Activated CD4-positive, alpha-beta T cell treated with anti-CD3 and anti-CD28 coated beads for 36 hours (primary cell): ENCODE measurements at regions not wholly inside any gene's neighbourhood (a gene's known extent, or its start where the extent isn't known, plus 50 kb on each side); places are given as distances from the start of the nearest gene placed in this dataset.

Experiments used
- ATAC-seq: fragments of 200-7000 bp; cut with Tn5 transposase; one replicate; pipeline ENCODE4 v1.10.0; 2021; ENCODE audit warnings: mild to moderate bottlenecking, moderate library complexity
- CTCF ChIA-PET: fragments of 350-600 bp; sonication (Branson Sonifier 250); formaldehyde crosslinking; loops from one replicate; lab custom pipeline; 2021; ENCODE audit warnings: antibody characterized with exemption; lab: Charles Lee
- POLR2A ChIA-PET: fragments of 350-600 bp; sonication (Branson Sonifier 250); formaldehyde crosslinking; loops from one replicate; lab custom pipeline; 2021; ENCODE audit warnings: antibody characterized with exemption, inconsistent platforms; lab: Charles Lee
- DNase-seq: peaks from one replicate; pipeline ENCODE4 v3.0.0-alpha.2; 2020
- H3K27ac Mint-ChIP-seq: one replicate; pipeline ENCODE4 v1.8.0; 2021; ENCODE audit warnings: mixed read lengths
- H3K27me3 Mint-ChIP-seq: one replicate; pipeline ENCODE4 v1.8.0; 2021; ENCODE audit warnings: mixed read lengths
- H3K36me3 Mint-ChIP-seq: one replicate; pipeline ENCODE4 v1.8.0; 2021; ENCODE audit warnings: low read depth, mixed read lengths
- H3K4me1 Mint-ChIP-seq: one replicate; pipeline ENCODE4 v1.8.0; 2021; ENCODE audit warnings: mixed read lengths
- H3K4me3 Mint-ChIP-seq: one replicate; pipeline ENCODE4 v1.8.0; 2021; ENCODE audit warnings: mild to moderate bottlenecking, moderate library complexity, mixed read lengths
- H3K9me3 Mint-ChIP-seq: one replicate; pipeline ENCODE4 v1.8.0; 2021; ENCODE audit warnings: low read depth, mixed read lengths
- intact Hi-C, 2 experiments: fragments of 100-400 bp; cut with DNase I in 1 of 2; cut with micrococcal nuclease in 1 of 2; formaldehyde crosslinking; loops; one replicate each; pipeline versions ENCODE4 v1.14.2 to v1.15.1; 2022 to 2024; cut with DNase I, micrococcal nuclease

DNA sequence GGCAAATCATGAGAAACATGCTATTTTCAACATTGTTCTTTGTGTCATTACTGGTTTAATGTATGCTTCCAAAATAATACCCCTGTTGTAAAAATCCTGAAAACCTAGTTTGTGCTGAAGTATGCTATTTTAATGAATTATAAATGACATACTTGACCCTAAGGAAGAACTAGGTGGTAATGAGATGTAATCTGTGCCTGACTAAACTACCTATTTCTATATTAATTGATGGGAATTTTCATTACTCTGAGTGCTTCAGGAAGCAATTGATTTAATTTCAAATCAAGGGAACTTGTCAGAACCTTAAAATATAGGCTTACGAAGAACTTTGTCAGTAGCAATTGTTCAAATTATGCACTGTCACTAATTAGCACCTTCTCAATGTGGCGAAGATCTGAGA lies 1005.6 kb upstream of the SLC10A2 start:
- intact Hi-C loops: no loop called here
- no peaks in the 10 kb centered on the region for H3K27me3 Mint-ChIP-seq
- H3K27ac Mint-ChIP-seq: no peak overlapping the region
- H3K4me1 Mint-ChIP-seq: no peaks in the 10 kb centered on the region
- H3K4me3 Mint-ChIP-seq: no peak overlapping the region
- H3K9me3 Mint-ChIP-seq: peaks cover 4% of the 10 kb centered on the region
- POLR2A ChIA-PET: no interaction called here
- no peaks in the 10 kb centered on the region for H3K36me3 Mint-ChIP-seq
- CTCF ChIA-PET: no interaction called here
- ATAC-seq (no peak), DNase-seq (no peak)

- DNase-seq (no peak), ATAC-seq (no peak)
- CTCF ChIA-PET: no interaction called here
- Mint-ChIP-seq H3K4me1 (no peaks in the 10 kb centered on the region), H3K27me3 (no peaks in the 10 kb centered on the region), H3K4me3 (no peak overlapping the region), H3K36me3 (no peaks in the 10 kb centered on the region), H3K9me3 (peaks cover 5% of the 10 kb centered on the region), H3K27ac (no peak overlapping the region)
- POLR2A ChIA-PET: no interaction called here
- intact Hi-C loops: no loop called here
These were observed 999.1 kb upstream of the SLC10A2 start for GRCh38 chr13:104065328-104065727.

DNA sequence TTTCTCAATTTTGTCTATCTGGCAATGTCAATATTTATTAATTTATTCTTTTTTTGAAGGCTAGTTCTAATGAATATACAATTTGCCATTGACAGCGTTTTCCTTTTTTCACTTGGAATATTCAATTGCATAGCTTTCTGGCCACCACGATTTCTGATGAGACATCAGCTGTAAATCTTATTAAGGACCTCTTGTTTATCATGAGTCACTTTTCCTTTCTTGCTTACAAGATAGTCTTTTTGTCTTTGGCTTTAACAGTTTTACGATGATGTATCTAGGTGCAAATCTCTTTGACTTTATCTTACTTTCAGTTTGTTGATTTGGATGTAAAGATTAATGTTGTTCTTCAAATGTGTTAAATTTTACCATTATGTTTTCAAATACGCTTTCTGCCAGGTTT lies 991.6 kb upstream of the SLC10A2 start:
- Mint-ChIP-seq H3K4me1 (no peaks in the 10 kb centered on the region), H3K36me3 (no peaks in the 10 kb centered on the region), H3K9me3 (peaks cover 11% of the 10 kb centered on the region), H3K4me3 (no peak overlapping the region), H3K27me3 (no peaks in the 10 kb centered on the region), H3K27ac (no peak overlapping the region)
- DNase-seq (no peak), ATAC-seq (no peak)
- CTCF ChIA-PET: no interaction called here
- POLR2A ChIA-PET: no interaction called here
- intact Hi-C loops: no loop called here

GRCh38 chr13:104045907-104046306 lies 979.7 kb upstream of the SLC10A2 start:
- no peak for ATAC-seq
- intact Hi-C loops: no loop called here
- Mint-ChIP-seq H3K9me3 (no peaks in the 10 kb centered on the region), H3K4me1 (no peaks in the 10 kb centered on the region), H3K36me3 (no peaks in the 10 kb centered on the region), H3K27me3 (no peaks in the 10 kb centered on the region), H3K4me3 (no peak overlapping the region), H3K27ac (no peak overlapping the region)
- ChIA-PET CTCF (no interaction called here), POLR2A (no interaction called here)
- no peak for DNase-seq

GRCh38 chr13:104043184-104043583 lies 977.0 kb upstream of the SLC10A2 start:
- intact Hi-C loops: no loop called here
- Mint-ChIP-seq H3K9me3 (no peaks in the 10 kb centered on the region), H3K27ac (no peak overlapping the region), H3K4me3 (no peak overlapping the region), H3K4me1 (no peaks in the 10 kb centered on the region), H3K27me3 (no peaks in the 10 kb centered on the region), H3K36me3 (no peaks in the 10 kb centered on the region)
- POLR2A ChIA-PET: no interaction called here
- CTCF ChIA-PET: interaction anchor here (1.1 kb wide), 1 partner anchor 14 kb away, joined by 4 read pairs; no protein-coding TSS in a partner anchor
- no peak for ATAC-seq
- no peak for DNase-seq

GRCh38 chr13:104034891-104035290 lies 968.7 kb upstream of the SLC10A2 start:
- no peak overlapping the region for H3K4me3 Mint-ChIP-seq
- H3K27ac Mint-ChIP-seq: no peak overlapping the region
- CTCF ChIA-PET: no interaction called here
- no peaks in the 10 kb centered on the region for H3K36me3 Mint-ChIP-seq
- DNase-seq: no peak
- no peaks in the 10 kb centered on the region for H3K27me3 Mint-ChIP-seq
- no peak for ATAC-seq
- POLR2A ChIA-PET: no interaction called here
- H3K4me1 Mint-ChIP-seq: no peaks in the 10 kb centered on the region
- H3K9me3 Mint-ChIP-seq: peaks cover 5% of the 10 kb centered on the region
- intact Hi-C loops: no loop called here

DNA sequence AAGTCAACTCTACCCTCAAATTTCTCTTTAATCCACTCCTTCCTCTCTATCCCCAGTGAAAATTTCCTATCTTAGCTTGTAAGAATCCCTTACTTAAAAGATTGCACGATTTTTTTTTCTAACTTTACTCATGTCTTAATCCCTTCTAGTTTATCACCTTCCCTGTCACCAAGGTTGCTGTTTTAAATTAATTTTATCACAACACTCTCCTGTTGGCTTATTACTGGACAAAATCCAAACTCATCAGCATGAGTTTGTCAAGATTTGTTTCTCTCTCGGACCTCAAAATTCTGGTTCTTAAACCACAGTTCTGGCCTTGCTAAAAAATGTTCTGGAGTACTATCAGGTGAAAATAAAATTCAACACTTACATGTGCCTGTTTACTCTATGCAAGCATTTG lies 959.1 kb upstream of the SLC10A2 start:
- H3K27me3 Mint-ChIP-seq: no peaks in the 10 kb centered on the region
- ChIA-PET CTCF (no interaction called here), POLR2A (interaction anchor here (0.6 kb wide), 1 partner anchor 1733 kb away, joined by 3 read pairs; no protein-coding TSS in a partner anchor)
- H3K27ac Mint-ChIP-seq: no peak overlapping the region
- H3K4me1 Mint-ChIP-seq: no peaks in the 10 kb centered on the region
- peaks cover 7% of the 10 kb centered on the region for H3K9me3 Mint-ChIP-seq
- intact Hi-C loops: no loop called here
- H3K36me3 Mint-ChIP-seq: no peaks in the 10 kb centered on the region
- H3K4me3 Mint-ChIP-seq: no peak overlapping the region
- ATAC-seq (no peak), DNase-seq (no peak)

GRCh38 chr13:104024416-104025170 lies 958.4 kb upstream of the SLC10A2 start:
- Mint-ChIP-seq H3K9me3 (peaks cover 7% of the 10 kb centered on the region), H3K27ac (no peak overlapping the region), H3K4me1 (no peaks in the 10 kb centered on the region), H3K4me3 (no peak overlapping the region), H3K27me3 (no peaks in the 10 kb centered on the region), H3K36me3 (no peaks in the 10 kb centered on the region)
- ChIA-PET POLR2A (no interaction called here), CTCF (no interaction called here)
- no peak for ATAC-seq
- DNase-seq: no peak
- intact Hi-C loops: no loop called here

DNA sequence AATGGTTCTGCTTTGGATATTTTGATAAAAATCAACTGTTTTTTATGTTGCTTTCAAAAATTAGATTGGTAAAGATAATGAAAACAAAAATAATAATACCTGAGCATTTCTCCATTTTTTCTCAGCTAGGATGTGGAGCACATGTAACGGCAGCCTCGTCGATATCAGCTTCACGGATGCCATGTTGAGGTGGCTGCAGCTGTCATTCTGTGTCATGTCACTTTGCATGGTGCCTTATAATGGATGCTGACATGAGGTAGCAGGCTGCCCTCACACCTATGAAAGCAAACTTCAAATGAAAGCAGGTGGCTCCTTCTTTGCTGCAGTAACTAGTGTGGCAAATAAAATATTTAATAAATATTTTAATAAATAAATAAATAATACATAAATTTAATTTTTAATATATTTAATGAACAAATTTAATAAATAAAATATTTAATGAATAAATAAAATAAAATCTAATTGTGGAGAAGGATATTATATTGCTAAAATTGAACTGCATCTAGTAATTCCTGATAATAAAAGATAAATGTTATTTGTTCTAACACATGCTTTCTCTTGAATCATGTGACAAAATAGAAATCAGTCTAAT lies 955.7 kb upstream of the SLC10A2 start:
- no peaks in the 10 kb centered on the region for H3K27me3 Mint-ChIP-seq
- no peak overlapping the region for H3K4me3 Mint-ChIP-seq
- no peaks in the 10 kb centered on the region for H3K4me1 Mint-ChIP-seq
- ChIA-PET POLR2A (no interaction called here), CTCF (no interaction called here)
- DNase-seq (no peak), ATAC-seq (no peak)
- no peak overlapping the region for H3K27ac Mint-ChIP-seq
- intact Hi-C loops: no loop called here
- peaks cover 7% of the 10 kb centered on the region for H3K9me3 Mint-ChIP-seq
- no peaks in the 10 kb centered on the region for H3K36me3 Mint-ChIP-seq

DNA sequence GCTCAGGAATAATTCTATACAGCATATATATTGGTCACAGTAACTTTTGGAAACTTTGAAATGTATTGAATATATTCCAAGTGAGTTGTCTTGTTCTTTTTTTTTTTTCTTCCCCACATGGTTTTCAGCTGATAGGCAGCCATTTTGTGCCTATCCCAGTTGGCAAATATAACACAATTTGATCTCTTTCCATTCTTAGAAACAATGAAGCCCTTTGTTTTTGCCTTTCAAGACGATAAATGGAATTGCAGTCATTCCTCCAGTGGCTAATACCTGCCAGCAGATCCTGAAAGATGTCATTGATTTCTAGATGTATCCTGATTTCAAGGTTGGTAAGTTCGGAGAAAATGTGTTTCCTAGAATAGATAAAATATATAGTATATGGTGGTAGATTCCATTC lies 951.1 kb upstream of the SLC10A2 start:
- no peak for DNase-seq
- Mint-ChIP-seq H3K4me3 (no peak overlapping the region), H3K27me3 (no peaks in the 10 kb centered on the region), H3K27ac (no peak overlapping the region), H3K9me3 (peaks cover 3% of the 10 kb centered on the region), H3K36me3 (no peaks in the 10 kb centered on the region), H3K4me1 (no peaks in the 10 kb centered on the region)
- intact Hi-C loops: no loop called here
- no peak for ATAC-seq
- ChIA-PET POLR2A (no interaction called here), CTCF (no interaction called here)

- Mint-ChIP-seq H3K4me1 (no peaks in the 10 kb centered on the region), H3K27me3 (no peaks in the 10 kb centered on the region), H3K27ac (no peak overlapping the region), H3K9me3 (peaks cover 3% of the 10 kb centered on the region), H3K36me3 (no peaks in the 10 kb centered on the region), H3K4me3 (no peak overlapping the region)
- intact Hi-C loops: no loop called here
- DNase-seq (no peak), ATAC-seq (no peak)
- ChIA-PET CTCF (no interaction called here), POLR2A (no interaction called here)
These were observed 949.6 kb upstream of the SLC10A2 start for GRCh38 chr13:104015646-104016396.
